Stimulated activated naive B cell treated with anti-CD40 and anti-IgM and Interleukin-4, amounts not matched to agents 10 μg/mL and 1 μg/mL and 100 μg/mL, for 72 hours (primary cell): ENCODE measurements at regions not wholly inside any gene's neighbourhood (a gene's known extent, or its start where the extent isn't known, plus 50 kb on each side); places are given as distances from the start of the nearest gene placed in this dataset.

ENCODE experiments used
- ATAC-seq, 2 donors: fragments of 150-1000 bp; cut with Tn5 transposase; replicated peaks; 2 replicates each; pipeline ENCODE4 v1.10.0; 2021; ENCODE audit warnings: moderate library complexity in 1 of 2
- DNase-seq: peaks from one replicate; pipeline ENCODE4 v3.0.0; 2021
- H3K27ac Mint-ChIP-seq: one replicate; pipeline ENCODE4 v1.8.0; 2022; ENCODE audit warnings: mild to moderate bottlenecking, mixed read lengths
- H3K27me3 Mint-ChIP-seq, 2 donors: one replicate each; pipeline ENCODE4 v1.8.0; 2022; ENCODE audit warnings: mixed read lengths in 2 of 2
- H3K36me3 Mint-ChIP-seq, 2 donors: one replicate each; pipeline ENCODE4 v1.8.0; 2022; ENCODE audit warnings: mixed read lengths in 2 of 2, mild to moderate bottlenecking in 1 of 2
- H3K4me1 Mint-ChIP-seq, 2 donors: one replicate each; pipeline ENCODE4 v1.8.0; 2022; ENCODE audit warnings: mixed read lengths in 2 of 2, mild to moderate bottlenecking in 1 of 2
- H3K4me3 Mint-ChIP-seq, 2 donors: one replicate each; pipeline ENCODE4 v1.8.0; 2022; ENCODE audit warnings: mild to moderate bottlenecking in 2 of 2, mixed read lengths in 2 of 2, moderate library complexity in 1 of 2
- H3K9me3 Mint-ChIP-seq, 2 donors: one replicate each; pipeline ENCODE4 v1.8.0; 2022; ENCODE audit warnings: mixed read lengths in 2 of 2, mild to moderate bottlenecking in 1 of 2

GRCh38 chr4:163858515-163858914, 364.0 kb downstream of the TMA16 start:
- no peak overlapping the region for H3K4me3 Mint-ChIP-seq
- H3K27ac Mint-ChIP-seq: no peak overlapping the region
- H3K27me3 Mint-ChIP-seq: peaks cover 11 to 13% of the 10 kb centered on the region in 2 donors
- DNase-seq: no peak
- no peaks in the 10 kb centered on the region for H3K36me3 Mint-ChIP-seq
- peak in 1 of 2 donors; percentile 23 for ATAC-seq
- no peaks in the 10 kb centered on the region for H3K4me1 Mint-ChIP-seq
- no peaks in the 10 kb centered on the region for H3K9me3 Mint-ChIP-seq

DNA sequence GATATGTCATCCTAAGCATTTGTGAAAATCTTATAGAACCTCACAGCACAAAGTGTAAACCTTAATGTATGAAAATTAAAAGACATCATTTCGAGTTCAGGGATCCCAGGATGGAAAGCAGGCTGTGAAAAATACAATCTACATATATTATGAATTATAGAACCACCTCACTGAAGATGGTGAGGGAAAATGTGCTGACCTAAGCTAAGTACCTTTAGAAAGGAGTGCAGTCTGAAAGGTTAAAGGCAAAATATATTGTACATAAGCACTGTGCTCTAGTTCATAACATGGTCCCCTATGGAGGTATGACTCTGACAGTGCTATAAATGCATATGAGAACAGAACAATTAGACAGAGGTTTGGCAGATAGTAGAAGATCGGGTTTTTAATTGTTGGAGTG, 368.6 kb downstream of the TMA16 start:
- no peaks in the 10 kb centered on the region for H3K36me3 Mint-ChIP-seq
- no peaks in the 10 kb centered on the region for H3K4me1 Mint-ChIP-seq
- no peak for ATAC-seq

GRCh38 chr4:163865010-163865409, 370.5 kb downstream of the TMA16 start:
- H3K27me3 Mint-ChIP-seq: peaks cover 4 to 9% of the 10 kb centered on the region in 2 donors
- no peak for ATAC-seq
- H3K4me1 Mint-ChIP-seq: no peaks in the 10 kb centered on the region
- H3K27ac Mint-ChIP-seq: no peak overlapping the region
- no peak overlapping the region for H3K4me3 Mint-ChIP-seq
- no peaks in the 10 kb centered on the region for H3K36me3 Mint-ChIP-seq
- no peaks in the 10 kb centered on the region for H3K9me3 Mint-ChIP-seq
- DNase-seq: no peak

More for the DNA sequence above, 368.6 kb downstream of the TMA16 start:
- Mint-ChIP-seq H3K9me3 (no peaks in the 10 kb centered on the region), H3K27me3 (peaks cover 13 to 15% of the 10 kb centered on the region in 2 donors), H3K27ac (no peak overlapping the region), H3K4me3 (no peak overlapping the region)
- DNase-seq: no peak

GRCh38 chr4:163866728-163867315, 372.3 kb downstream of the TMA16 start:
- no peak overlapping the region for H3K4me3 Mint-ChIP-seq
- H3K27ac Mint-ChIP-seq: peak overlapping the region; percentile 47
- ATAC-seq (peak; percentile 39 to 68), DNase-seq (no peak)
- no peaks in the 10 kb centered on the region for H3K4me1 Mint-ChIP-seq
- no peaks in the 10 kb centered on the region for H3K36me3 Mint-ChIP-seq
- no peaks in the 10 kb centered on the region for H3K9me3 Mint-ChIP-seq
- H3K27me3 Mint-ChIP-seq: peaks cover 0 to 5% of the 10 kb centered on the region in 2 donors

GRCh38 chr4:163868445-163868844, 374.0 kb downstream of the TMA16 start:
- Mint-ChIP-seq H3K36me3 (no peaks in the 10 kb centered on the region), H3K9me3 (no peaks in the 10 kb centered on the region), H3K27me3 (peaks cover 0 to 5% of the 10 kb centered on the region in 2 donors), H3K4me1 (no peaks in the 10 kb centered on the region), H3K4me3 (no peak overlapping the region), H3K27ac (no peak overlapping the region)
- ATAC-seq: no peak
- DNase-seq: no peak

GRCh38 chr4:163871078-163871477, 376.6 kb downstream of the TMA16 start:
- Mint-ChIP-seq H3K36me3 (no peaks in the 10 kb centered on the region), H3K4me1 (no peaks in the 10 kb centered on the region), H3K27ac (no peak overlapping the region), H3K4me3 (no peak overlapping the region), H3K9me3 (no peaks in the 10 kb centered on the region), H3K27me3 (peaks cover 0 to 11% of the 10 kb centered on the region in 2 donors)
- no peak for DNase-seq
- ATAC-seq: no peak

DNA sequence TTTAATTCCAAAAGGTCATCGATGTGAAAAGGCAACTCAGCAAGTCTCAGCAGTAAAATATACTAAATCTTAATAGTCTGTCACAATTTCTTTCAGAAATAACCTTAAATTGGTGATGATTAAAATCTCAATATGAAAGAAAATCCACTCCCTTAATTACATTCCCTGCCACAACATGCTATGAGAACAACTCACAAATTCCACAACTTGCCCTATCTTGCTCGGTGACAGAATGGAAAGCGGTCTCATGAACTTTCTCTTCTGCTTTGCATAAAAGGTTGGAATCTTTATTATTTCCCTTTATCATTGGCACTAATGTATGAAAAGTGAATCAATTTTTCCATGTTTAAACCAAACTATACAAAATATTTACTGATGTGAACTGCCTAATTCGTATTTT, 380.8 kb downstream of the TMA16 start:
- Mint-ChIP-seq H3K4me3 (no peak overlapping the region), H3K27ac (no peak overlapping the region), H3K36me3 (no peaks in the 10 kb centered on the region), H3K9me3 (no peaks in the 10 kb centered on the region), H3K4me1 (no peaks in the 10 kb centered on the region), H3K27me3 (peaks cover 0 to 7% of the 10 kb centered on the region in 2 donors)
- ATAC-seq (no peak), DNase-seq (no peak)

DNA sequence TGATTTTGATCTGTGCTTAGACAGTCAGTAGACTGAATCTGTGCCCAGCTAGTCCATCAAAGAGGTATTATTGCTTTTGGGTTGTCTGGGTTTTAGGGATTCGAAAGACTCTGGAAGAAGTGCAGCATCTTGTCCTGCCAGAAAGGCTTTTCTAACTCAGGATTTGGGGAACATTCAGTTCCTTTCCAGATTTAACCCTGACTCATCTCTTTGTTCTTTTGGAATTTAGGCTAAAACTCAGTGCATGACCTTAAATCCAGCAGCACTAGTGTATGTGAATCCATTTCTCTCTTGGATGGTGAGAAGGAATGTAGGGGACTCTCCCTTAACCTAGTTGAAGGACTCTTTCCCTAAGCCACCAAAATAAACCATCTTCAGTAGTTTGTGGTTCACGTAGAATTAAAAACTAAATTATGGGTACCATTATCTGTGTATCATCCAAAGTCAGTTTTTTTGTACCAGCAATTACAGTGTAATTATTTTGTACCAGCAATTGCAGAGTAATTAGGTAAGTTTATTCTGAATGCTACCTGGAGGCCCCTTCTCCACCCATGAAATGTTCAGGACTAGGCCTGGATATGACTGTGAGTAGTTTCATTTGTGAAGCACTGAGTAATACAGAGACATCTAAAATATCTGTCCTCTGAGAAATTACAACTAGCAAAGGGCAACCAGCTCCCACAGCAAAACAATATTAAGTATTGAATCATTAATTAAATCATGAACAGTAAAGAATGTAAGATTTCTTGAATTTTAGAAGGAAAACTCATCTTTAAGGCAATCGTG, 384.0 kb downstream of the TMA16 start:
- no peak overlapping the region for H3K4me3 Mint-ChIP-seq
- H3K27me3 Mint-ChIP-seq: peaks cover 0 to 7% of the 10 kb centered on the region in 2 donors
- no peak for ATAC-seq
- no peaks in the 10 kb centered on the region for H3K4me1 Mint-ChIP-seq
- H3K36me3 Mint-ChIP-seq: no peaks in the 10 kb centered on the region
- DNase-seq: no peak
- no peaks in the 10 kb centered on the region for H3K9me3 Mint-ChIP-seq
- H3K27ac Mint-ChIP-seq: no peak overlapping the region

DNA sequence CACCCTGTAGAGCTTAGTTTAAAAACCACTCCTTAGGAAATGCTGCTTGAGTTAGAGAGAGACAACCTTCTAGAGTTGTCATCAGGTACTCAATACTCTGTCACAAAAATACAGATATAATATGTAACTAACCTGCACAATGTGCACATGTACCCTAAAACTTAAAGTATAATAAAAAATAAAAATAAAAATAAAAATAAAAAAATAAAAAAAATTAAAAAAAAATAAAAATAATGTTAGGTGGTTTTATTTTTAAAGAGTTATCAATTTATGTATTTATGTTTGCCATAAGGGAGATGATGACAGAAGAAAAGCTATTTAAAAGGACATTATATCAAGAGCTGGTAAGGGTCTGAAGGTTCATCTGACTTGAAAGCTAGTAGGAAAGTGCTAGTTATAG, 397.9 kb downstream of the TMA16 start:
- no peak for DNase-seq
- H3K9me3 Mint-ChIP-seq: peaks cover 0 to 3% of the 10 kb centered on the region in 2 donors
- no peak overlapping the region for H3K4me3 Mint-ChIP-seq
- no peak overlapping the region for H3K27ac Mint-ChIP-seq
- ATAC-seq: no peak
- H3K4me1 Mint-ChIP-seq: no peaks in the 10 kb centered on the region
- peaks cover 0 to 2% of the 10 kb centered on the region in 2 donors for H3K36me3 Mint-ChIP-seq
- peaks cover 6 to 10% of the 10 kb centered on the region in 2 donors for H3K27me3 Mint-ChIP-seq

- Mint-ChIP-seq H3K4me3 (no peak overlapping the region), H3K4me1 (no peaks in the 10 kb centered on the region), H3K36me3 (peaks cover 0 to 2% of the 10 kb centered on the region in 2 donors), H3K9me3 (peaks cover 4 to 5% of the 10 kb centered on the region in 2 donors), H3K27ac (no peak overlapping the region), H3K27me3 (peaks cover 5 to 6% of the 10 kb centered on the region in 2 donors)
- ATAC-seq (peak in 1 of 2 donors; percentile 14), DNase-seq (no peak)
These were observed 401.0 kb downstream of the TMA16 start for GRCh38 chr4:163895378-163896005.

DNA sequence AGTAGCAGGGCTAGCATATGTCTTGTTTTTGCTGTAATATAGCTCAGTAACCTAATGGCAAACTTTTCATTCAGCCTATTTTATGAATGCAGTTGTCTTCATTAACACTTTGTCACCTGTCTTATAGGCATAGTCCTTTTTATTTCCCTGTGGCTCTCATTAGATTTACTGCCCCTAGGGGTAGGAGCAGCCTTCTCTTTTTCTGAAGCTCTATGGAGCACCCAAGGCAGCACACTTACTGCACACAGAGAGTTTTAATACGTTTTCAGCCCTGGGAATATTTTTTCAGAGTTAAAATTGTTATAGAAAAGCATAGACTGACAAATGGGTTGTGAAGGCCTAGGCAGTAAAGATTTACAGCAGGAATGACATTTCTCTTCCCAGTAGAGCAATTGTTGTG, 406.8 kb downstream of the TMA16 start:
- Mint-ChIP-seq H3K4me1 (no peaks in the 10 kb centered on the region), H3K27me3 (no peaks in the 10 kb centered on the region), H3K27ac (no peak overlapping the region), H3K9me3 (peaks cover 4 to 5% of the 10 kb centered on the region in 2 donors), H3K36me3 (peaks cover 0 to 2% of the 10 kb centered on the region in 2 donors), H3K4me3 (no peak overlapping the region)
- ATAC-seq (no peak), DNase-seq (no peak)

- Mint-ChIP-seq H3K4me3 (no peak overlapping the region), H3K9me3 (peaks cover 2 to 4% of the 10 kb centered on the region in 2 donors), H3K4me1 (no peaks in the 10 kb centered on the region), H3K27me3 (no peaks in the 10 kb centered on the region), H3K36me3 (no peaks in the 10 kb centered on the region), H3K27ac (no peak overlapping the region)
- no peak for DNase-seq
- no peak for ATAC-seq
These were observed 407.9 kb downstream of the TMA16 start for GRCh38 chr4:163902417-163902816.

- peaks cover 0 to 6% of the 10 kb centered on the region in 2 donors for H3K27me3 Mint-ChIP-seq
- no peaks in the 10 kb centered on the region for H3K4me1 Mint-ChIP-seq
- H3K27ac Mint-ChIP-seq: no peak overlapping the region
- H3K9me3 Mint-ChIP-seq: no peaks in the 10 kb centered on the region
- ATAC-seq (no peak), DNase-seq (no peak)
- H3K36me3 Mint-ChIP-seq: no peaks in the 10 kb centered on the region
- H3K4me3 Mint-ChIP-seq: no peak overlapping the region
These were observed 417.4 kb downstream of the TMA16 start for GRCh38 chr4:163911891-163912290.

DNA sequence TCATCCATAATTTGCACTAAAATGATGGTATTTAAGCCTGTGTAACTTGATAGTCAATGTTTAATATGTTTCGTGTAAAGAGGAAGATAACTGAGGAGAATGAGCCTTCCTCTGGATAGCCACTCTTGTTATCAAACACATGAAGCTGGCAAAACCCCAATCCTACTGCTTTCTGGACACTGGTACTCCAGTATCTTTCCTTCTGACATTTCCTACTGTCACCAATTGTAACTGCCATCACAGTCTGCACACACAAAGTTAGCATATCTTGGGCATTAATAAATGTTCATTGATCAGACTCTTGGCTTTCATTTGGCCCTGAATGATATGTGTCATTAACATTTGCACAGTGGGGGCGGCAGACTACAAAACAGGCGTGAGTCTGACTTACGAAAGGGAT, 419.1 kb downstream of the TMA16 start:
- Mint-ChIP-seq H3K36me3 (no peaks in the 10 kb centered on the region), H3K4me3 (no peak overlapping the region), H3K27me3 (peaks cover 0 to 12% of the 10 kb centered on the region in 2 donors), H3K4me1 (no peaks in the 10 kb centered on the region), H3K27ac (no peak overlapping the region), H3K9me3 (no peaks in the 10 kb centered on the region)
- DNase-seq: no peak
- ATAC-seq: no peak

DNA sequence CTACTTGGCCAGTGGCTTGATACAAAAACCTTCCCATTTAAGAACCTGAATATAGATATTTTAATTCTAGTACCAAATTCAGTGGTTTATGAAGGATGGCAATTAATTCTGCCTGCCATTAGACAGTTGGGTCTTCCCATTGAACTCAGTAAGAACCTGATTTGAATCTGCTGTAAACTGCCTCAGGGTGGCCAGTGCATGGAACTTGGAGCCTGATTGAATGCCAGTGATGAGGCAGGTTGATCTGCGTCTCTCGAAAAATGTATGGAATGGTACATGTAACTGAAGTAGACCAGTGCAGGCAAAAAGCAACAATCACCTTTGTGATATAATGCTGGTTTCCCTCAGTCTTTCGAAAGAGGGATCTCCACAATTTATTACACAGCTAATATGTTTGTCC, 421.4 kb downstream of the TMA16 start:
- no peak for ATAC-seq
- peaks cover 0 to 12% of the 10 kb centered on the region in 2 donors for H3K27me3 Mint-ChIP-seq

More for the DNA sequence above, 421.4 kb downstream of the TMA16 start:
- Mint-ChIP-seq H3K9me3 (no peaks in the 10 kb centered on the region), H3K4me3 (no peak overlapping the region), H3K36me3 (no peaks in the 10 kb centered on the region), H3K4me1 (no peaks in the 10 kb centered on the region), H3K27ac (no peak overlapping the region)
- no peak for DNase-seq
